GM12891 (cell line): ENCODE measurements at regions not wholly inside any gene's neighbourhood (a gene's known extent, or its start where the extent isn't known, plus 50 kb on each side); places are given as distances from the start of the nearest gene placed in this dataset.

Experiments
- PAX5 ChIP-seq: IDR thresholded peaks from 2 replicates; pipeline ENCODE4 v1.6.1; 2011; ENCODE audit warnings: low read length, moderate library complexity, mild to moderate bottlenecking; ENCODE audit not compliant: insufficient read depth, severe bottlenecking
- POLR2A ChIP-seq: IDR thresholded peaks from 2 replicates; pipeline ENCODE4 v1.6.1; 2011; ENCODE audit warnings: low read depth, low read length, control low read depth
- POLR2AphosphoS5 ChIP-seq: IDR thresholded peaks from 2 replicates; pipeline ENCODE4 v1.6.1; 2011; ENCODE audit warnings: low read depth, low read length, control low read depth
- POU2F2 ChIP-seq: IDR thresholded peaks from 2 replicates; pipeline ENCODE4 v1.6.1; 2011; ENCODE audit warnings: low read depth, mild to moderate bottlenecking, control low read depth, low read length, moderate library complexity
- SPI1 ChIP-seq: IDR thresholded peaks from 2 replicates; pipeline ENCODE4 v1.6.1; 2011; ENCODE audit warnings: low read depth, low read length, control low read depth
- TAF1 ChIP-seq: IDR thresholded peaks from 2 replicates; pipeline ENCODE4 v1.6.1; 2011; ENCODE audit warnings: low read depth, low read length, control low read depth

- no peak for TF ChIP-seq POLR2A
- TF ChIP-seq POLR2AphosphoS5, result no peak
- TF ChIP-seq TAF1, result no peak
- TF ChIP-seq POU2F2, result no peak
- TF ChIP-seq PAX5, result no peak
- TF ChIP-seq SPI1, result peak; percentile 61; the same call in 1 of the 2 replicates
Measured at GRCh38 chr2:150051004-150051403, 436.5 kb downstream of the RND3 start.
